Panc1 (cell line): ENCODE measurements at regions not wholly inside any gene's neighbourhood (a gene's known extent, or its start where the extent isn't known, plus 50 kb on each side); places are given as distances from the start of the nearest gene placed in this dataset.
"Not testable (repeated sequence)": the region's sequence is repeated elsewhere in the genome, so short reads cannot be mapped to it uniquely, and the experiment has no call there.

Source experiments
- ATAC-seq: fragments of 200-7000 bp; cut with Tn5 transposase; 2 replicates; pipeline ENCODE4 v1.9.1; 2020; ENCODE audit warnings: mild to moderate bottlenecking, moderate library complexity
- BruUV-seq: library from RNA; stranded (reverse); fragments of 400-500 nt; replicated peaks from 2 replicates; lab custom pipeline; 2021; lab: Mats Ljungman, UMichigan
- CTCF ChIA-PET: fragments of 300-600 bp; sonication (Branson Sonifier 250); formaldehyde crosslinking; loops from one replicate; lab custom pipeline; 2022; ENCODE audit warnings: antibody characterized with exemption; lab: Charles Lee
- POLR2A ChIA-PET: fragments of 300-600 bp; sonication (Branson Sonifier 250); formaldehyde crosslinking; loops from one replicate; lab custom pipeline; 2022; ENCODE audit warnings: antibody characterized with exemption; lab: Charles Lee
- DNase-seq: peaks from one replicate; pipeline ENCODE4 v3.0.0-alpha.2; 2010; ENCODE audit warnings: low read depth, low spot score
- H3K27ac ChIP-seq: 2 replicates; pipeline ENCODE4 v1.5.1; 2011; ENCODE audit warnings: mild to moderate bottlenecking, low read length, inconsistent platforms
- H3K27me3 ChIP-seq: fragments of 200-500 bp; sonication (Bioruptor generic); 2 replicates; pipeline ENCODE4 v1.6.0; 2014; ENCODE audit warnings: low read length, inconsistent platforms; ENCODE audit not compliant: control insufficient read depth, insufficient read depth
- H3K36me3 ChIP-seq: fragments of 200-500 bp; sonication (Bioruptor generic); 2 replicates; pipeline ENCODE4 v1.5.1; 2014; ENCODE audit warnings: inconsistent platforms, mild to moderate bottlenecking, low read length, moderate library complexity; ENCODE audit not compliant: control insufficient read depth, insufficient read depth
- H3K4me1 ChIP-seq: 2 replicates; pipeline ENCODE4 v1.5.1; 2011; ENCODE audit warnings: inconsistent platforms, mild to moderate bottlenecking, low read length, moderate library complexity; ENCODE audit not compliant: control insufficient read depth, insufficient read depth
- H3K4me3 ChIP-seq, 2 experiments: 2 replicates each; pipeline ENCODE4 v1.5.1; 2011 to 2012; ENCODE audit warnings: low read depth in 2 of 2, low read length in 2 of 2, mild to moderate bottlenecking in 2 of 2, inconsistent platforms in 1 of 2, moderate library complexity in 1 of 2
- H3K9me3 ChIP-seq: fragments of 200-500 bp; sonication (Bioruptor generic); 2 replicates; pipeline ENCODE4 v1.5.1; 2014; ENCODE audit warnings: low read depth, mild to moderate bottlenecking, inconsistent platforms, low read length, moderate library complexity; ENCODE audit not compliant: control insufficient read depth, insufficient read depth
- CTCF ChIP-seq: fragments of 450-650 bp; IDR thresholded peaks from 2 replicates; pipeline ENCODE4 v1.5.1; 2017; ENCODE audit warnings: mild to moderate bottlenecking
- in situ Hi-C: cut with HindIII; loops from 2 replicates; pipeline ENCODE4 v1.10.0; 2016; ENCODE audit warnings: low sequenced_read_pairs, low pct_unique_long_range_greater_than_20kb
- intact Hi-C: fragments of 100-400 bp; cut with micrococcal nuclease; formaldehyde crosslinking; loops from one replicate; pipeline ENCODE4 v1.10.0; 2022; ENCODE audit not compliant: unreplicated experiment

DNA sequence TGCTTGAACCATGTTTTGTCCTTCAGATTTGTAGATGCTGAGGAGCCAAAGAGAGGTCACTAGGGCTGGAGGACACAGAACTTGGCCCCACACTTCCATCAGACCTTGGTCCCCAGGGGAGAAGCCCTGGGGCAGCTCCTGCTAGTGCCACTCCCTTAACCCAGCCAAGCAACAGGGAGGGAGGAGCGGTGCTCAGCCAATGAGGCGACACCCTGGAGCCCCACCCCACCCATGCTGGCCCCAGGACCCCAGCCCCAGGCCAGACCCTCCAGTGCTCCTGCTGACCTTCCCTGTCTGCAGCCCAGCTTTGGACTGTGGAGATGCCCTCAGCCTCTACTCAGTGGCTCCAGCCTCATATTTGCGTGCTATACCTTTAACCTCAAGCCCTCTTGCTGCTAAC, 942.4 kb downstream of the SPATA31A6 start:
- ATAC-seq, CTCF ChIA-PET, H3K4me1 ChIP-seq, H3K36me3 ChIP-seq, BruUV-seq, H3K27me3 ChIP-seq, H3K4me3 ChIP-seq, H3K9me3 ChIP-seq, DNase-seq, intact Hi-C loops, POLR2A ChIA-PET, in situ Hi-C loops, H3K27ac ChIP-seq: not testable (repeated sequence)

DNA sequence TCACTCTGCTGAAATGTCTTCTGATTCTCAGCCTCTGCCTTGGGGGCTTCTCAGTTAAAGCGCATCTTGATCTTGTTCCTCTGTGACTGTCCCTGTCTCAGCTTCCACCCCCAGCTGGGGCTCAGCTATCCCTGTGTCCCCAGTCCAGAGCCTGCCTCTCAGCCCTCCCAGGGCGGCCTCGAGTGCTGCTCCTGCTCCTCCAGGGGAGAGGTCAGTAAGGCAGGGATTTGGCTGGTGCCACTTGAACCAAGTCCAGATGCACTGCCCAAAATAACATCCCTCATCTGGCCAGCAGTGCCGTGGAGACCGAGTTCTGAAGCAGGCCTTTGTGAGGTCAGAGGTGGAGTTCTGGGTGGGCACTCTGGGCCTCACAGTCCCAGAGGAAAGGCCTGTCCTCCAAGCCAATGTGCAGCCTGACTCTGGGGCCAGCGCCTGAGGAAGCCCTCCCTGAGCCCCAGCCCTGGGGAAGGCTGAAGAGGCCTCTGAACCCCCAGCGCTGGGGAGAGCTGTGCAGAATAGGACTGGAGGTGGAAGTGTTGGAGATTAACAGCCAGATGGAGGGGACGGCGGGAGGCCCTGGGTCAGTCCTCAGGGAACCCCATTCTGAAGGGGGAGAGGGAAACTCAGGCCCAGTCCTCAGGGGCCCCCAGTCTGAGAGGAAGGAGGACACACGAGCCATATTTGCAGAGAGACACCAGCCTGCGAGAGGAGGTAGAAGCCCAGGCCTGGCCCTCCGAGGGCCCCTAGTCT, 943.7 kb downstream of the SPATA31A6 start:
- BruUV-seq, CTCF ChIA-PET, H3K27me3 ChIP-seq, H3K4me3 ChIP-seq, DNase-seq, POLR2A ChIA-PET, H3K9me3 ChIP-seq, H3K27ac ChIP-seq, H3K36me3 ChIP-seq, H3K4me1 ChIP-seq, intact Hi-C loops, ATAC-seq, in situ Hi-C loops: not testable (repeated sequence)

DNA sequence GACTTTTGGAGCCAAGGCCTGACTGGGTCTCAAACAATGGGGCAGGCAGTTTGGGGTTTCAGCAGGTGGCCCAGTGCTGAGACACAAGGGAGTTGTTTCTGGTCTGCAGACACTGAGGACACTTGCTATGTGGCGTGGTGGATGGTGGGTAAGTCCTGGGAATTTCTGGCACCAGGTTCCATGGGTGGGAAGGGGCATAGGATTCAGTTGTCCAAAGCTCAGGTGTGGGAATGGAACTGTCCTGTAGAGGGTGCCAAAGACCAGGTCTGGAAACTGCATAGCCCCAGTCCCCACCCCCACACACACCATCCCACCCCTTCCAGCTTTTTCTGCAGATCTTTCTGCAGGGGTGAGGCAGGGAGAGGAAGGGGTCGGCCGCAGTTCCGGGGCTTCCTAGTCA, 944.5 kb downstream of the SPATA31A6 start:
- H3K36me3 ChIP-seq, ATAC-seq, in situ Hi-C loops, POLR2A ChIA-PET, H3K27ac ChIP-seq, H3K9me3 ChIP-seq, CTCF ChIA-PET, H3K27me3 ChIP-seq, BruUV-seq, H3K4me3 ChIP-seq, DNase-seq, H3K4me1 ChIP-seq, intact Hi-C loops: not testable (repeated sequence)
- TF ChIP-seq CTCF = peak; percentile 9; the same call in 1 of the 2 replicates

DNA sequence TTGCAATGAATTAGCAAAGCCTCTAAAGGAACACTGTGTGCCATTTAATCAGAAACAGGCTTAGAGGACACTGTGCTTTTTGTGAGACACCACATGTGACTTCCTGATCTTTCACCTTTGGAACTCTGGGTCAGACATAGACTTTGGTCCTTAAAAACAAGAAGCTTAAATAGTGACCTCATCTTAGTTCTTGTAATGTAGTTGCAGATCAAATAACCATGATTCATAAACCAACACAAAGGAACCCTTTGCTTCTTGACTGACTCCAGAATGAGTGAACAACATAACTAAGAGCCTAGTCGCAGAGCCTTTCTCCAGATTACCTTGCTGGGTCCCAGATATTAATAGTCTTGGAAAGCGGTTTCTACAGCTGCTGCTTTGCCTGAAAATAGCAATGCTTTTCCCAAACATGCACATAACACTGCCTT, 947.3 kb downstream of the SPATA31A6 start:
- DNase-seq, intact Hi-C loops, H3K9me3 ChIP-seq, H3K27ac ChIP-seq, H3K4me3 ChIP-seq, H3K27me3 ChIP-seq, BruUV-seq, H3K36me3 ChIP-seq, H3K4me1 ChIP-seq, in situ Hi-C loops, ATAC-seq, CTCF ChIA-PET, POLR2A ChIA-PET: not testable (repeated sequence)

GRCh38 chr9:43135440-43135839, 952.0 kb downstream of the SPATA31A6 start:
- H3K36me3 ChIP-seq, DNase-seq, ATAC-seq, H3K9me3 ChIP-seq, CTCF ChIA-PET, H3K4me1 ChIP-seq, H3K27ac ChIP-seq, POLR2A ChIA-PET, in situ Hi-C loops, H3K4me3 ChIP-seq, H3K27me3 ChIP-seq, intact Hi-C loops, BruUV-seq: not testable (repeated sequence)

DNA sequence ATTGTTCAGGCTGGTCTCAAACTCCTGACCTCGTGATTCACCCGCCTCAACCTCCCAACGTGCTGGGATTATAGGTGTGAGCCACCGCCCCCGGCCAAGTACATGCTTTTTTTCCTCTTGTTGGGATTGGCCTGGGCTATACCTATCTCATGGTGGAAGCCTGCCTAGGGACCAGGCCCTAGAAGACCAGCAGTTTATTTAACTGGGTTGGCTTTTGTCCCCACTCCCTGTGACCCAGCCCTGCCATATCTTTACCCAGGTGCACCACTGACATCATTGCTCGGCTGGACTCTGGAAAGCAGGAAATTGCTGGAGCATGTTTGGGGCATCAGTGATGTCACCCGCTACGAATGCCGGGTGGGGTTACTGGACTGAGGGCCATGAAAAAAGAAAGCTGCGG, 955.5 kb downstream of the SPATA31A6 start:
- H3K9me3 ChIP-seq, intact Hi-C loops, CTCF ChIA-PET, DNase-seq, ATAC-seq, H3K36me3 ChIP-seq, POLR2A ChIA-PET, H3K4me3 ChIP-seq, H3K27me3 ChIP-seq, BruUV-seq, H3K27ac ChIP-seq, in situ Hi-C loops, H3K4me1 ChIP-seq: not testable (repeated sequence)

DNA sequence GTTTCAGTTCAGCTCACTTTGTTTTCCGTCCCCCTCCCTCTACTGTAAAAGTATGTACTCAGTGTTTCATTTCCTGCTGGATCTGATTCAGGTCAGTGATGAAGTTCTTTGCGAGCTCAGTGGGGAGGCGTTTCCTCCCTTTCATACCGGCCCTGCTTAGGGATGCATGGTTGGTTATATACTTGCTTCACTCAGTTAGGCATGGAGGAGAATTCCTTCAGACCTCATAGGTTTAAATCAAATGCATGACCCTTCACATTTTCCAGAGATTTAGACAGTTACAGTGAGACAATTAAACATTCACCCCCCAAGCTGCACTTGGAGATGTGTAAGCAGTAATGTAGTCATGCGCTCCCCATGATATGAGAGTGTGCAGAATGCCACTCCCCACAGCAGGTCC, 955.9 kb downstream of the SPATA31A6 start:
- POLR2A ChIA-PET, BruUV-seq, H3K4me3 ChIP-seq, CTCF ChIA-PET, H3K9me3 ChIP-seq, ATAC-seq, DNase-seq, H3K27me3 ChIP-seq, H3K36me3 ChIP-seq, H3K4me1 ChIP-seq, H3K27ac ChIP-seq, in situ Hi-C loops, intact Hi-C loops: not testable (repeated sequence)
